Right lobe of liver (tissue), 4 donors: ENCODE measurements at regions not wholly inside any gene's neighbourhood (a gene's known extent, or its start where the extent isn't known, plus 50 kb on each side); places are given as distances from the start of the nearest gene placed in this dataset.

Source experiments
- POLR2A ChIP-seq: fragments of 450-650 bp; IDR thresholded peaks from one replicate; pipeline ENCODE4 v1.6.1; 2017; ENCODE audit warnings: antibody characterized with exemption, mild to moderate bottlenecking
- TF ChIP-seq, protein P1 (sequence below), 4 donors: fragments of 200-600 bp in 3 of 4; fragments of 450-650 bp in 1 of 4; IDR thresholded peaks; one replicate each; pipeline versions ENCODE4 v1.5.1 to v1.8.0; 2016 to 2022; ENCODE audit warnings: antibody characterized with exemption in 4 of 4, mild to moderate bottlenecking in 2 of 4
- donor health status: DM: no; HTN: no; CAD: no.
- donor health status: DM: no; HTN: no; CAD: no.
- donor health status: DM: no; HTN: yes; CAD: no.

DNA sequence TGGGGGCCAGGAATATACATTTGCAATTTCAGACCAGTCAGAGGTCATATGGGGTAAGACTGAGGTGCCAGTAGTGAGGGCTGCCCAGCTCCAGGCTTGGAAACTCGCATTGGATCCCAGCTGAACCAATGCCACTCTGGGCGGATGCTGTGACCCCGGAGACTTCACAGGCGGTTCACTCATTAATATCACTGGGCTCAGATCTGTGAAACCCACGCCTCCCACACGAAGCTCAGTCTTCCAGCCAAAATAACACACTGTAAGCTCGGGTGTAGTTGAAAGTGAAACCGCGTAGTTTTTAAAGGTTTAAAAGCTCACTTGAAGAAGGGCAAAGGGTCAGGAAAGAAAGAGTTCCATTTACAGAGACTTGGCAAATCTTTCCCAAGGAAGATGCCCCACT, 254.8 kb downstream of the FOXL1 start:
- no peak for TF ChIP-seq POLR2A
- TF ChIP-seq, protein P1, sequence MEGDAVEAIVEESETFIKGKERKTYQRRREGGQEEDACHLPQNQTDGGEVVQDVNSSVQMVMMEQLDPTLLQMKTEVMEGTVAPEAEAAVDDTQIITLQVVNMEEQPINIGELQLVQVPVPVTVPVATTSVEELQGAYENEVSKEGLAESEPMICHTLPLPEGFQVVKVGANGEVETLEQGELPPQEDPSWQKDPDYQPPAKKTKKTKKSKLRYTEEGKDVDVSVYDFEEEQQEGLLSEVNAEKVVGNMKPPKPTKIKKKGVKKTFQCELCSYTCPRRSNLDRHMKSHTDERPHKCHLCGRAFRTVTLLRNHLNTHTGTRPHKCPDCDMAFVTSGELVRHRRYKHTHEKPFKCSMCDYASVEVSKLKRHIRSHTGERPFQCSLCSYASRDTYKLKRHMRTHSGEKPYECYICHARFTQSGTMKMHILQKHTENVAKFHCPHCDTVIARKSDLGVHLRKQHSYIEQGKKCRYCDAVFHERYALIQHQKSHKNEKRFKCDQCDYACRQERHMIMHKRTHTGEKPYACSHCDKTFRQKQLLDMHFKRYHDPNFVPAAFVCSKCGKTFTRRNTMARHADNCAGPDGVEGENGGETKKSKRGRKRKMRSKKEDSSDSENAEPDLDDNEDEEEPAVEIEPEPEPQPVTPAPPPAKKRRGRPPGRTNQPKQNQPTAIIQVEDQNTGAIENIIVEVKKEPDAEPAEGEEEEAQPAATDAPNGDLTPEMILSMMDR (IDR thresholded peaks at IDR 0.05) = no peak
